ENCODE measurements at regions not wholly inside any gene's neighbourhood (a gene's known extent, or its start where the extent isn't known, plus 50 kb on each side); places are given as distances from the start of the nearest gene placed in this dataset.

- TF ChIP-seq CTCF (conservative IDR thresholded peaks at IDR 0.05; ENCODE audit: low read depth, low read length) (no peak), EZH2 (IDR thresholded peaks at IDR 0.05; ENCODE audit: borderline replicate concordance, low read depth, low read length, poor library complexity, severe bottlenecking) (no peak)
Observed at GRCh38 chr9:14434971-14435718, 121.2 kb upstream of the NFIB start.
